ENCODE measurements at regions not wholly inside any gene's neighbourhood (a gene's known extent, or its start where the extent isn't known, plus 50 kb on each side); places are given as distances from the start of the nearest gene placed in this dataset.
"Not testable (repeated sequence)": the region's sequence is repeated elsewhere in the genome, so short reads cannot be mapped to it uniquely, and the experiment has no call there.

DNA sequence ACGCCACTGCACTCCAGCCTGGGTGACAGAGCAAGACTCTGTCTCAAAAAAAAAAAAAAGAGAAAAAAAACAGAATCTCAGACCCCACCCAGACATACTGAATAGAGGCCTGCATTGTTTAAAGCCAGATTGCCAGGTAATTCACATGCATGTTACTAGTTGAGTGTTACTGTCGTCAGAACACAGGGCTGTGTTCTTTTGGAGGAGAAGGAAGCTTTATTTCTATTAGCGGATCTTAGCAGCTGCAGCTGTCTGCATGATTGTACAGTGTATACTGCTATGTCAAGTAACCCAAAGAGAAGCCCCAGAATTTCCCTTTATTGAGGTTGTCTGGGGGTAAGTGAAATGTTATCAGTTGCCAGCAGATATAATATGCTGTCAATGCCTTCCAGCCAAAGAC is 496.6 kb upstream of the NAALADL2 start:
- TF ChIP-seq, protein P1, sequence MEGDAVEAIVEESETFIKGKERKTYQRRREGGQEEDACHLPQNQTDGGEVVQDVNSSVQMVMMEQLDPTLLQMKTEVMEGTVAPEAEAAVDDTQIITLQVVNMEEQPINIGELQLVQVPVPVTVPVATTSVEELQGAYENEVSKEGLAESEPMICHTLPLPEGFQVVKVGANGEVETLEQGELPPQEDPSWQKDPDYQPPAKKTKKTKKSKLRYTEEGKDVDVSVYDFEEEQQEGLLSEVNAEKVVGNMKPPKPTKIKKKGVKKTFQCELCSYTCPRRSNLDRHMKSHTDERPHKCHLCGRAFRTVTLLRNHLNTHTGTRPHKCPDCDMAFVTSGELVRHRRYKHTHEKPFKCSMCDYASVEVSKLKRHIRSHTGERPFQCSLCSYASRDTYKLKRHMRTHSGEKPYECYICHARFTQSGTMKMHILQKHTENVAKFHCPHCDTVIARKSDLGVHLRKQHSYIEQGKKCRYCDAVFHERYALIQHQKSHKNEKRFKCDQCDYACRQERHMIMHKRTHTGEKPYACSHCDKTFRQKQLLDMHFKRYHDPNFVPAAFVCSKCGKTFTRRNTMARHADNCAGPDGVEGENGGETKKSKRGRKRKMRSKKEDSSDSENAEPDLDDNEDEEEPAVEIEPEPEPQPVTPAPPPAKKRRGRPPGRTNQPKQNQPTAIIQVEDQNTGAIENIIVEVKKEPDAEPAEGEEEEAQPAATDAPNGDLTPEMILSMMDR (conservative IDR thresholded peaks at IDR 0.05; ENCODE audit: control insufficient read depth, insufficient read depth, low read depth, low read length): no peak
- no peak for DNase-seq (ENCODE audit: low read depth)
- H3K4me3 ChIP-seq (ENCODE audit: control insufficient read depth, low read depth, low read length): no peak overlapping the region

DNA sequence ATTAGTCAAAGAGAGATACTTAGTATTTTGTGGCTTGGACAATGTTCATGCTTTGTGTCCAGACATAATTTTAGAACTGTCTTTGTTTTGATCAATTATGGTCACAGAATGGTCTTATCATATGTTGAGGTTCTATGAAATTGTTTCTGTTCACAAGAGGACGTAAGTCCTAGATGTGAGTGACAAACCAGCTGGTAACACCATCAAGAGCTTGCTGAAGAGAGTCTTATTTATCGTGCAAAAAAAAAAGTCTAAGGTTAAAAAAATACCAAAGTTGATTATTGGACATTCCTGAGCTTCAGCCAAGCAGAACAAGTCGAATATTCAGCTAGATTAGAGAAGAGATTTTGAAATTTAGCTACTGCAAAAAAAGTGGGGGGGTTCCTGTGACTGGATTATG is 495.9 kb upstream of the NAALADL2 start:
- TF ChIP-seq, protein P1 (conservative IDR thresholded peaks at IDR 0.05; ENCODE audit: control insufficient read depth, insufficient read depth, low read depth, low read length): no peak
- no peak overlapping the region for H3K4me3 ChIP-seq (ENCODE audit: control insufficient read depth, low read depth, low read length)
- no peak for DNase-seq (ENCODE audit: low read depth)

DNA sequence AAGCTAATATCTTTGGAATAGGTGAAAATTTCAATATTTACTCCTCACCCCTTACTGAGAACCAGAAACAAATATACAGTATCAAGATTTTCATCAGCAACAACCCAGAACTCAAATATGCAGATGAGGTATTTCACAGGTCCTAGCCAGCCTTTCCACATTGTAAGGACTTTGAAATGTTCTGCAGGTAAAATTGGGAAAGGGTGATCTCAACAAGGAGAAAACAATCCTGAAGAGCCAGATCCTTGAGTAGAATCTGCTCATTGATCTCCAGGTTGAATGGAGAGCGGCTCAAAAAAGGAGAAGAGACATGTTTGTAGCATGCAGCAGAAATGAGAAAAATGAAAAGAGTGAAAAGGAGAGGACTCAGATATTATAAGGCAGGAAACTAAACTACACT is 493.3 kb upstream of the NAALADL2 start:
- H3K4me3 ChIP-seq (ENCODE audit: control insufficient read depth, low read depth, low read length): no peak overlapping the region
- no peak for DNase-seq (ENCODE audit: low read depth)
- TF ChIP-seq, protein P1 (conservative IDR thresholded peaks at IDR 0.05; ENCODE audit: control insufficient read depth, insufficient read depth, low read depth, low read length): no peak

DNA sequence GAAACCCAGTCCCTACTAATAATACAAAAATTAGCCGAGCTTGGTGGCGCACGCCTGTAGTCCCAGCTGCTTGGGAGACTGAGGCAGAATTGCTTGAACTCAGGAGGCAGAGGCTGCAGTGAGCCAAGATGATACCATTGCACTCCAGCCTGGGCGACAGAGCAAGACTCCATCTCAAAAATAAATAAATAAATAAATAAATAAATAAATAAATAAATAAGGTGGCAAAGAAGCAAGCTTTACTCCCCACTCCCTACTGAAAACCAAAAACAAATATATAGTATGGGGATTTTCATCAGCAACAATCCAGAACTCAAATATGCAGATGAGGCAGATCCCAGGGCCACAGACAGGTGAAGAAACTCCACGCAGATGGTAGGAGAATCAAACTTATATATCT is 492.2 kb upstream of the NAALADL2 start:
- H3K4me3 ChIP-seq (ENCODE audit: control insufficient read depth, low read depth, low read length); DNase-seq (ENCODE audit: low read depth): not testable (repeated sequence)

DNA sequence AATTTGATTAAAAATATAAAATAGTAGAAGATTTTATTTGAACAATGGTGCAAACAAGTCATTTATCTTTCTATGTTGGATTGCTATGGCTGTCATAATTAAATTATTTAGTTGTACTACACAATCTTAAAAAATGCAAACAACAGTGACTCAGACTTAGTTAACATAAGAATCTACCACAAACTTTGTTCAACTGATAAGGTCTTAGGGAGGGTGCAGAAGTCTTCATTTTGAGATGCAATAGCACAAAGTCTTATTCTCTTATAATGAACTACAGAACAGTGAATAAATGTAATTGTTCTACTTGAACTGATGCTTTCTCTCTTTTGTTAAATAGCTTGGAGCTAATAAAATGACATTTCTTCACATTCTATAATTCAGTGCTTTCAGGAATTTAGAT is 482.8 kb upstream of the NAALADL2 start:
- DNase-seq (ENCODE audit: low read depth): peak; percentile 14
- TF ChIP-seq, protein P1 (conservative IDR thresholded peaks at IDR 0.05; ENCODE audit: control insufficient read depth, insufficient read depth, low read depth, low read length): no peak
- H3K4me3 ChIP-seq (ENCODE audit: control insufficient read depth, low read depth, low read length): no peak overlapping the region

DNA sequence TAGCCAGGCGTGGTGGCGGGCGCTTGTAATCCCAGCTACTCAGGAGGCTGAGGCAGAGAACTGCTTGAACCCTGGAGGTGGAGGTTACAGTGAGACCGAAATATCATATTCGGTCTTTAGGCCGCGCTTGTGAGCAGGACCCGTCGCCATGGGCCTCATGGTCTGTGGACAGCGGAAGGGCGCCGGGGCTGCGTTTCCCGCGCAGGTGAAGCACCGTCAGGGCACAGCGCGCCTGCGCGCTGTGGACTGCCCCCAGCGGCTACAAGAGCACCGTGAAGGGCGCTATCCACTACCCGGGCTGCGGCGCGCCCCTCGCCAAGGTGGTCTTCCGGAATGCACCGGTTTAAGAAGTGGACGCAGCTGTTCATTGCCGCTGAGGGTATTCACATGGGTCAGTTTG is 482.0 kb upstream of the NAALADL2 start:
- no peak overlapping the region for H3K4me3 ChIP-seq (ENCODE audit: control insufficient read depth, low read depth, low read length)
- DNase-seq (ENCODE audit: low read depth): no peak
- TF ChIP-seq, protein P1 (conservative IDR thresholded peaks at IDR 0.05; ENCODE audit: control insufficient read depth, insufficient read depth, low read depth, low read length): no peak

DNA sequence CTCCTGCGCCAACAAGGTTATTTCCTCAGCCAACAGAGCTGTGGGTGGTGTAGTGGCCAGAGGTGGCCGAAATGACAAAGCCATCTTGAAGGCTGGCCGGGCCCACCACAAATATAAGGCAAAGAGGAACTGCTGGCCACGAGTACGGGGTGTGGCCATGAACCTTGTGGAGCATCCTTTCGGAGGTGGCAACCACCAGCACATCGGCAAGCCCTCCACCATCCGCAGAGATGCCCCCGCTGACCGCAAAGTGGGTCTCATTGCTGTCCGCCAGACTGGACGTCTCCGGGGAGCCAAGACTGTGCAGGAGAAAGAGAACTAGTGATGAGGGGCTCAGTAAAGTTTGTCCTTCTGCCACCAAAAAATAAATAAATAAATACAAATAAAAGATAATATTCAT is 481.4 kb upstream of the NAALADL2 start:
- H3K4me3 ChIP-seq (ENCODE audit: control insufficient read depth, low read depth, low read length): no peak overlapping the region
- DNase-seq (ENCODE audit: low read depth): no peak
- TF ChIP-seq, protein P1 (conservative IDR thresholded peaks at IDR 0.05; ENCODE audit: control insufficient read depth, insufficient read depth, low read depth, low read length): no peak
